Loucy (cell line): ENCODE measurements at regions not wholly inside any gene's neighbourhood (a gene's known extent, or its start where the extent isn't known, plus 50 kb on each side); places are given as distances from the start of the nearest gene placed in this dataset.

Source experiments
- H2AFZ ChIP-seq: fragments of 200-600 bp; sonication (generic); 2 replicates; pipeline ENCODE4 v1.6.0; 2016; ENCODE audit warnings: antibody characterized with exemption, mild to moderate bottlenecking, low read length, moderate library complexity
- H3F3A ChIP-seq: fragments of 200-600 bp; 2 replicates; pipeline ENCODE4 v1.6.0; 2016; ENCODE audit warnings: antibody characterized with exemption, low read depth, mild to moderate bottlenecking
- H3K27me3 ChIP-seq: fragments of 200-600 bp; sonication (generic); 2 replicates; pipeline ENCODE4 v1.6.1; 2014; ENCODE audit warnings: low read length, mild to moderate bottlenecking; ENCODE audit not compliant: insufficient read depth, poor library complexity, severe bottlenecking
- H3K36me3 ChIP-seq: fragments of 200-600 bp; sonication (generic); 2 replicates; pipeline ENCODE4 v1.6.1; 2016; ENCODE audit warnings: low read length; ENCODE audit not compliant: insufficient read depth
- H3K4me1 ChIP-seq: fragments of 200-600 bp; sonication (generic); 2 replicates; pipeline ENCODE4 v1.5.1; 2014; ENCODE audit warnings: low read length, mild to moderate bottlenecking; ENCODE audit not compliant: insufficient read depth, poor library complexity, severe bottlenecking
- H3K4me2 ChIP-seq: fragments of 200-600 bp; sonication (generic); 2 replicates; pipeline ENCODE4 v1.6.0; 2014; ENCODE audit warnings: antibody characterized with exemption, low read length, low read depth, mild to moderate bottlenecking; ENCODE audit not compliant: poor library complexity, severe bottlenecking
- H3K4me3 ChIP-seq: fragments of 200-600 bp; sonication (generic); 2 replicates; pipeline ENCODE4 v1.5.1; 2014; ENCODE audit warnings: low read length, mild to moderate bottlenecking, mixed read lengths; ENCODE audit not compliant: poor library complexity, severe bottlenecking
- H3K79me2 ChIP-seq: fragments of 200-600 bp; sonication (generic); 2 replicates; pipeline ENCODE4 v1.6.1; 2014; ENCODE audit warnings: low read length; ENCODE audit not compliant: insufficient read depth
- H3K9ac ChIP-seq: fragments of 200-600 bp; sonication (generic); 2 replicates; pipeline ENCODE4 v1.6.0; 2014; ENCODE audit warnings: mild to moderate bottlenecking, low read depth, low read length, moderate library complexity; ENCODE audit not compliant: poor library complexity, severe bottlenecking
- H3K9me2 ChIP-seq: fragments of 200-600 bp; sonication (generic); replicated peaks from 2 replicates; pipeline ENCODE4 v1.6.1; 2016; ENCODE audit warnings: low read depth, low read length, mixed read lengths
- H3K9me3 ChIP-seq: fragments of 200-600 bp; sonication (generic); 2 replicates; pipeline ENCODE4 v1.6.1; 2014; ENCODE audit warnings: mild to moderate bottlenecking, antibody characterized with exemption, low read length, low read depth; ENCODE audit not compliant: insufficient read depth
- H4K20me1 ChIP-seq: fragments of 200-600 bp; sonication (generic); 2 replicates; pipeline ENCODE4 v1.6.0; 2014; ENCODE audit warnings: antibody characterized with exemption, low read length, mild to moderate bottlenecking; ENCODE audit not compliant: insufficient read depth, poor library complexity, severe bottlenecking
- CTCF ChIP-seq: fragments of 200-600 bp; sonication (generic); conservative IDR thresholded peaks from 2 replicates; pipeline ENCODE4 v1.5.1; 2014; ENCODE audit warnings: mild to moderate bottlenecking, antibody characterized with exemption, low read length
- EZH2phosphoT487 ChIP-seq: fragments of 200-600 bp; IDR thresholded peaks from 2 replicates; pipeline ENCODE4 v1.6.1; 2018; ENCODE audit warnings: antibody characterized with exemption, mild to moderate bottlenecking, moderate library complexity, borderline replicate concordance

GRCh38 chr1:38746402-38746935, 113.1 kb downstream of the RRAGC start:
- Histone ChIP-seq H3K4me3 (no peak overlapping the region), H2AFZ (no peak overlapping the region), H4K20me1 (no peaks in the 10 kb centered on the region), H3K4me1 (no peaks in the 10 kb centered on the region), H3K9ac (no peak overlapping the region), H3K4me2 (no peak overlapping the region), H3K79me2 (no peaks in the 10 kb centered on the region), H3K9me3 (0 out of 2 replicates have a peak, but pooled peaks cover 4% of the 10 kb centered on the region), H3K36me3 (no peaks in the 10 kb centered on the region), H3K27me3 (no peaks in the 10 kb centered on the region), H3F3A (no peaks in the 10 kb centered on the region), H3K9me2 (no peaks in the 10 kb centered on the region)
- TF ChIP-seq CTCF (no peak), EZH2phosphoT487 (no peak)

- no peaks in the 10 kb centered on the region for H3K36me3 ChIP-seq
- TF ChIP-seq CTCF, result no peak
- TF ChIP-seq EZH2phosphoT487, result no peak
- no peaks in the 10 kb centered on the region for H3K27me3 ChIP-seq
- H2AFZ ChIP-seq, result no peak overlapping the region
- H3K4me2 ChIP-seq, result no peak overlapping the region
- no peaks in the 10 kb centered on the region for H3K79me2 ChIP-seq
- H4K20me1 ChIP-seq, result no peaks in the 10 kb centered on the region
- H3K4me1 ChIP-seq, result no peaks in the 10 kb centered on the region
- 0 out of 2 replicates have a peak, but pooled peaks cover 4% of the 10 kb centered on the region for H3K9me3 ChIP-seq
- no peaks in the 10 kb centered on the region for H3K9me2 ChIP-seq
- no peak overlapping the region for H3K9ac ChIP-seq
- no peak overlapping the region for H3K4me3 ChIP-seq
- no peaks in the 10 kb centered on the region for H3F3A ChIP-seq
Observed at GRCh38 chr1:38745476-38746401, 113.8 kb downstream of the RRAGC start.

- no peaks in the 10 kb centered on the region for H3K4me1 ChIP-seq
- H3K9me2 ChIP-seq, result no peaks in the 10 kb centered on the region
- H2AFZ ChIP-seq, result no peak overlapping the region
- no peaks in the 10 kb centered on the region for H3F3A ChIP-seq
- no peaks in the 10 kb centered on the region for H4K20me1 ChIP-seq
- no peaks in the 10 kb centered on the region for H3K79me2 ChIP-seq
- no peaks in the 10 kb centered on the region for H3K27me3 ChIP-seq
- no peak overlapping the region for H3K9ac ChIP-seq
- no peaks in the 10 kb centered on the region for H3K36me3 ChIP-seq
- H3K9me3 ChIP-seq, result 0 out of 2 replicates have a peak, but pooled peaks cover 4% of the 10 kb centered on the region
- TF ChIP-seq CTCF (no peak), EZH2phosphoT487 (no peak)
- H3K4me2 ChIP-seq, result no peak overlapping the region
- H3K4me3 ChIP-seq, result no peak overlapping the region
Observed at GRCh38 chr1:38744452-38745350, 114.9 kb downstream of the RRAGC start.
